PFSK-1 (cell line): ENCODE measurements at regions not wholly inside any gene's neighbourhood (a gene's known extent, or its start where the extent isn't known, plus 50 kb on each side); places are given as distances from the start of the nearest gene placed in this dataset.

Experiments used
- FOXP2 ChIP-seq: optimal IDR thresholded peaks from 2 replicates; pipeline ENCODE3; 2011; ENCODE audit warnings: borderline replicate concordance, control low read depth, inconsistent platforms; ENCODE audit not compliant: insufficient read depth; ENCODE audit errors: extremely low read length, extremely low read depth
- POLR2AphosphoS5 ChIP-seq: IDR thresholded peaks from 2 replicates; pipeline ENCODE4 v1.6.1; 2012; ENCODE audit warnings: low read depth, mild to moderate bottlenecking, control low read depth, low read length, moderate library complexity
- SIN3A ChIP-seq: IDR thresholded peaks from 2 replicates; pipeline ENCODE4 v1.6.1; 2012; ENCODE audit warnings: mild to moderate bottlenecking, low read length, moderate library complexity, borderline replicate concordance; ENCODE audit not compliant: insufficient read depth
- TAF1 ChIP-seq: IDR thresholded peaks from 2 replicates; pipeline ENCODE4 v1.6.1; 2012; ENCODE audit warnings: low read length, control low read depth, borderline replicate concordance; ENCODE audit not compliant: insufficient read depth
- TF ChIP-seq, protein P1 (sequence below), 2 experiments: IDR thresholded peaks; 2 replicates each; pipeline versions ENCODE4 v1.6.1 to v1.8.0; 2011 to 2012; ENCODE audit warnings: low read depth in 2 of 2, low read length in 2 of 2, control low read depth in 1 of 2, inconsistent platforms in 1 of 2, mild to moderate bottlenecking in 1 of 2, moderate library complexity in 1 of 2; ENCODE audit not compliant: insufficient read depth in 1 of 2

DNA sequence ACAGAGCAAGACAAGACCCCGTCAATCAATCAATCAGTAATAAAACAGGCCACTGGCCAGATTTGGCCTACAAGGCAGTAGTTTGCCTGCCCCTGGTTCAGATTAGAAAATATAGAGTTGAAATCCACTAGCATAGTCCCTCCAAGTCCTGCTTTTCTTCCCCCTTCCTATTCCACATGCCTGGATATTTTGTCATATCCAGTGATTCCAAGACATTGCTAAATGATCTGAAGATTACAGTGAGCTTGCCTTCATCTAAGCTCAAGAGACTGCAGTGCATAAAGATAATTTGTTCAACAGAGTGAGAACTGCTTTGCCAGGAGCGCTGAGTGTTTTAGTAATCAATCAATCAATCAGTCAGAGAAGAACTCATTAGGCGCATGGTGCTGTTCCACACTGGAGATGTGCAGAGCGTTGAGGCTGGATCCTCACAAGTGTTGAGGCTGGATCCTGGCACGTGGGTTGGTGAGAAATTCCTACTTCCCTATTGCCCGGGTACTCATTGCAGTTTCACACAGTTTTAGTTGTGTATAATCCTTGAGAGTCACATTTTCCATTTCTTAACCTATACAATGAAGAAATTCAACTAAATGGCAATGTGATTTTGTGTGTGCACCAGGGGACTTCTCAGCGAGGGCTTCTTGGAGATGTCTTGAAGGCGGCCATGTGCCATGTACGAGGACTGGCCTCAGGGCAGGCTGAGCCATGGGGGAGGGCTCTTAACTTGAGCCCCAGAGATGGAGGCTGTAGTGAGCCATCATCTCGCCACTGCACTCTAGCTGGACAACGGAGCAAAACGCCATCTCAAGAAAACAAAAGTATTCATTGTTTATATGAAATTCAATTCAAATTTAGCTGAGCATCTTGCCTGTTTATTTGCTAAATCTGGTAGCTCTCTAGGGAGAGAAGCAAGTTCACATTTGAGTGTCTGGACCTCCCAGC lies 76.3 kb downstream of the TOMM20 start:
- TF ChIP-seq POLR2AphosphoS5 (no peak), TAF1 (no peak), SIN3A (no peak), FOXP2 (no peak)
- TF ChIP-seq, protein P1, sequence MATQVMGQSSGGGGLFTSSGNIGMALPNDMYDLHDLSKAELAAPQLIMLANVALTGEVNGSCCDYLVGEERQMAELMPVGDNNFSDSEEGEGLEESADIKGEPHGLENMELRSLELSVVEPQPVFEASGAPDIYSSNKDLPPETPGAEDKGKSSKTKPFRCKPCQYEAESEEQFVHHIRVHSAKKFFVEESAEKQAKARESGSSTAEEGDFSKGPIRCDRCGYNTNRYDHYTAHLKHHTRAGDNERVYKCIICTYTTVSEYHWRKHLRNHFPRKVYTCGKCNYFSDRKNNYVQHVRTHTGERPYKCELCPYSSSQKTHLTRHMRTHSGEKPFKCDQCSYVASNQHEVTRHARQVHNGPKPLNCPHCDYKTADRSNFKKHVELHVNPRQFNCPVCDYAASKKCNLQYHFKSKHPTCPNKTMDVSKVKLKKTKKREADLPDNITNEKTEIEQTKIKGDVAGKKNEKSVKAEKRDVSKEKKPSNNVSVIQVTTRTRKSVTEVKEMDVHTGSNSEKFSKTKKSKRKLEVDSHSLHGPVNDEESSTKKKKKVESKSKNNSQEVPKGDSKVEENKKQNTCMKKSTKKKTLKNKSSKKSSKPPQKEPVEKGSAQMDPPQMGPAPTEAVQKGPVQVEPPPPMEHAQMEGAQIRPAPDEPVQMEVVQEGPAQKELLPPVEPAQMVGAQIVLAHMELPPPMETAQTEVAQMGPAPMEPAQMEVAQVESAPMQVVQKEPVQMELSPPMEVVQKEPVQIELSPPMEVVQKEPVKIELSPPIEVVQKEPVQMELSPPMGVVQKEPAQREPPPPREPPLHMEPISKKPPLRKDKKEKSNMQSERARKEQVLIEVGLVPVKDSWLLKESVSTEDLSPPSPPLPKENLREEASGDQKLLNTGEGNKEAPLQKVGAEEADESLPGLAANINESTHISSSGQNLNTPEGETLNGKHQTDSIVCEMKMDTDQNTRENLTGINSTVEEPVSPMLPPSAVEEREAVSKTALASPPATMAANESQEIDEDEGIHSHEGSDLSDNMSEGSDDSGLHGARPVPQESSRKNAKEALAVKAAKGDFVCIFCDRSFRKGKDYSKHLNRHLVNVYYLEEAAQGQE (IDR thresholded peaks at IDR 0.05; ENCODE audit: insufficient read depth in 1 of 2, low read depth in 2 of 2, low read length in 2 of 2): no peak
